Thyroid gland (tissue), 4 donors: ENCODE measurements at regions not wholly inside any gene's neighbourhood (a gene's known extent, or its start where the extent isn't known, plus 50 kb on each side); places are given as distances from the start of the nearest gene placed in this dataset.

Experiments used
- CTCF ChIP-seq, 6 experiments: fragments of 200-600 bp in 3 of 6; fragments of 450-650 bp in 3 of 6; sonication (generic) in 3 of 6; IDR thresholded peaks; one replicate each; pipeline ENCODE4 v1.5.1; 2016 to 2019; ENCODE audit warnings: antibody characterized with exemption in 6 of 6, mild to moderate bottlenecking in 2 of 6, inconsistent platforms in 1 of 6, moderate library complexity in 1 of 6
- POLR2A ChIP-seq, 2 donors: fragments of 450-650 bp; IDR thresholded peaks; one replicate each; pipeline ENCODE4 v1.6.1; 2017; ENCODE audit warnings: antibody characterized with exemption in 2 of 2, mild to moderate bottlenecking in 2 of 2, moderate library complexity in 1 of 2

- no peak for TF ChIP-seq POLR2A (IDR thresholded peaks at IDR 0.05)
- no peak for TF ChIP-seq CTCF (IDR thresholded peaks at IDR 0.05)
Measured at GRCh38 chr6:144390202-144390601, 105.1 kb downstream of the UTRN start.
